Immature natural killer cell (primary cell): ENCODE measurements at regions not wholly inside any gene's neighbourhood (a gene's known extent, or its start where the extent isn't known, plus 50 kb on each side); places are given as distances from the start of the nearest gene placed in this dataset.
"Not testable (repeated sequence)": the region's sequence is repeated elsewhere in the genome, so short reads cannot be mapped to it uniquely, and the experiment has no call there.

Experiments
- DNase-seq, 3 donors: peaks; one replicate each; pipeline ENCODE4 v3.0.0; 2022; ENCODE audit warnings: mixed read lengths in 1 of 3
- H3K27ac Mint-ChIP-seq, 6 donors: one replicate each; pipeline ENCODE4 v1.8.0; 2020; ENCODE audit warnings: mixed read lengths in 6 of 6, mild to moderate bottlenecking in 5 of 6, inconsistent platforms in 4 of 6, moderate library complexity in 3 of 6
- H3K27me3 Mint-ChIP-seq, 3 donors: one replicate each; pipeline ENCODE4 v1.8.0; 2020 to 2021; ENCODE audit warnings: low read depth in 3 of 3, mild to moderate bottlenecking in 3 of 3, mixed read lengths in 3 of 3, moderate library complexity in 3 of 3, inconsistent platforms in 1 of 3
- H3K36me3 Mint-ChIP-seq, 3 donors: one replicate each; pipeline ENCODE4 v1.8.0; 2020; ENCODE audit warnings: mixed read lengths in 3 of 3, inconsistent platforms in 2 of 3, mild to moderate bottlenecking in 2 of 3
- H3K4me1 Mint-ChIP-seq, 2 donors: one replicate each; pipeline ENCODE4 v1.8.0; 2020; ENCODE audit warnings: inconsistent platforms in 2 of 2, mild to moderate bottlenecking in 2 of 2, mixed read lengths in 2 of 2, moderate library complexity in 1 of 2
- H3K4me3 Mint-ChIP-seq, 5 donors: one replicate each; pipeline ENCODE4 v1.8.0; 2020; ENCODE audit warnings: mild to moderate bottlenecking in 5 of 5, mixed read lengths in 5 of 5, inconsistent platforms in 3 of 5, moderate library complexity in 3 of 5
- H3K9me3 Mint-ChIP-seq, 6 donors: one replicate each; pipeline ENCODE4 v1.8.0; 2020; ENCODE audit warnings: mild to moderate bottlenecking in 6 of 6, mixed read lengths in 6 of 6, inconsistent platforms in 4 of 6, moderate library complexity in 3 of 6

- Mint-ChIP-seq H3K27ac (peak overlapping the region in 2 of 6 donors; percentile 18 to 28), H3K9me3 (no peaks in the 10 kb centered on the region), H3K27me3 (peaks cover 0 to 5% (median 5%) of the 10 kb centered on the region in 3 donors), H3K36me3 (no peaks in the 10 kb centered on the region), H3K4me3 (no peak overlapping the region), H3K4me1 (peaks cover 18 to 29% of the 10 kb centered on the region in 2 donors)
- no peak for DNase-seq
These were observed 294.8 kb downstream of the FOXO1 start for GRCh38 chr13:40371531-40372125.

GRCh38 chr13:40373608-40374007 lies 292.8 kb downstream of the FOXO1 start:
- H3K4me3 Mint-ChIP-seq, H3K36me3 Mint-ChIP-seq, H3K9me3 Mint-ChIP-seq, H3K27me3 Mint-ChIP-seq, DNase-seq: not testable (repeated sequence)
- H3K27ac Mint-ChIP-seq, result peak overlapping the region in 2 of 6 donors; percentile 14 to 25
- H3K4me1 Mint-ChIP-seq, result peaks cover 18 to 29% of the 10 kb centered on the region in 2 donors

GRCh38 chr13:40375489-40376171 lies 290.8 kb downstream of the FOXO1 start:
- peak overlapping the region in 1 of 6 donors; percentile 57 for H3K27ac Mint-ChIP-seq
- H3K4me3 Mint-ChIP-seq, result no peak overlapping the region
- peaks cover 0 to 11% (median 3%) of the 10 kb centered on the region in 3 donors for H3K27me3 Mint-ChIP-seq
- DNase-seq, result no peak
- no peaks in the 10 kb centered on the region for H3K9me3 Mint-ChIP-seq
- H3K36me3 Mint-ChIP-seq, result no peaks in the 10 kb centered on the region
- H3K4me1 Mint-ChIP-seq, result peaks cover 18 to 26% of the 10 kb centered on the region in 2 donors

- Mint-ChIP-seq H3K4me3 (no peak overlapping the region), H3K27ac (peak overlapping the region in 1 of 6 donors; percentile 57), H3K4me1 (peaks cover 15 to 18% of the 10 kb centered on the region in 2 donors), H3K9me3 (no peaks in the 10 kb centered on the region), H3K27me3 (peaks cover 0 to 10% (median 3%) of the 10 kb centered on the region in 3 donors), H3K36me3 (no peaks in the 10 kb centered on the region)
- no peak for DNase-seq
These were observed 290.1 kb downstream of the FOXO1 start for GRCh38 chr13:40376296-40376849.

GRCh38 chr13:40376867-40377535 lies 289.4 kb downstream of the FOXO1 start:
- peaks cover 13 to 14% of the 10 kb centered on the region in 2 donors for H3K4me1 Mint-ChIP-seq
- H3K9me3 Mint-ChIP-seq, result no peaks in the 10 kb centered on the region
- peaks cover 0 to 10% (median 3%) of the 10 kb centered on the region in 3 donors for H3K27me3 Mint-ChIP-seq
- H3K4me3 Mint-ChIP-seq, result no peak overlapping the region
- H3K27ac Mint-ChIP-seq, result no peak overlapping the region
- DNase-seq, result no peak
- no peaks in the 10 kb centered on the region for H3K36me3 Mint-ChIP-seq

GRCh38 chr13:40377783-40378182 lies 288.7 kb downstream of the FOXO1 start:
- no peak overlapping the region for H3K27ac Mint-ChIP-seq
- H3K36me3 Mint-ChIP-seq, result no peaks in the 10 kb centered on the region
- no peak for DNase-seq
- H3K4me3 Mint-ChIP-seq, result no peak overlapping the region
- H3K4me1 Mint-ChIP-seq, result peaks cover 13 to 14% of the 10 kb centered on the region in 2 donors
- H3K27me3 Mint-ChIP-seq, result peaks cover 0 to 10% (median 3%) of the 10 kb centered on the region in 3 donors
- no peaks in the 10 kb centered on the region for H3K9me3 Mint-ChIP-seq

- H3K27ac Mint-ChIP-seq, result no peak overlapping the region
These were observed 287.2 kb downstream of the FOXO1 start for GRCh38 chr13:40379196-40379595.

GRCh38 chr13:40379794-40380578 lies 286.5 kb downstream of the FOXO1 start:
- H3K27ac Mint-ChIP-seq, result no peak overlapping the region
- H3K4me1 Mint-ChIP-seq, result peaks cover 0 to 3% of the 10 kb centered on the region in 2 donors

More at GRCh38 chr13:40379196-40379595, 287.2 kb downstream of the FOXO1 start:
- Mint-ChIP-seq H3K4me3 (no peak overlapping the region), H3K9me3 (no peaks in the 10 kb centered on the region), H3K4me1 (peaks cover 0 to 3% of the 10 kb centered on the region in 2 donors), H3K36me3 (no peaks in the 10 kb centered on the region), H3K27me3 (peaks cover 0 to 8% (median 0%) of the 10 kb centered on the region in 3 donors)
- DNase-seq, result no peak

GRCh38 chr13:40381935-40382764 lies 284.3 kb downstream of the FOXO1 start:
- peaks cover 0 to 2% (median 0%) of the 10 kb centered on the region in 6 donors for H3K9me3 Mint-ChIP-seq
- H3K4me3 Mint-ChIP-seq, result no peak overlapping the region
- H3K4me1 Mint-ChIP-seq, result peaks cover 6 to 7% of the 10 kb centered on the region in 2 donors
- no peak overlapping the region for H3K27ac Mint-ChIP-seq
- no peaks in the 10 kb centered on the region for H3K36me3 Mint-ChIP-seq
- DNase-seq, result no peak
- H3K27me3 Mint-ChIP-seq, result peaks cover 2% of the 10 kb centered on the region in 3 donors

More at GRCh38 chr13:40379794-40380578, 286.5 kb downstream of the FOXO1 start:
- H3K9me3 Mint-ChIP-seq, result no peaks in the 10 kb centered on the region
- H3K4me3 Mint-ChIP-seq, result no peak overlapping the region
- H3K36me3 Mint-ChIP-seq, result no peaks in the 10 kb centered on the region
- peaks cover 0 to 8% (median 2%) of the 10 kb centered on the region in 3 donors for H3K27me3 Mint-ChIP-seq
- DNase-seq, result no peak

GRCh38 chr13:40383132-40383531 lies 283.3 kb downstream of the FOXO1 start:
- Mint-ChIP-seq H3K4me3 (no peak overlapping the region), H3K9me3 (peaks cover 0 to 2% (median 0%) of the 10 kb centered on the region in 6 donors), H3K36me3 (no peaks in the 10 kb centered on the region), H3K4me1 (peaks cover 16% of the 10 kb centered on the region in 2 donors), H3K27ac (no peak overlapping the region), H3K27me3 (peaks cover 2% of the 10 kb centered on the region in 3 donors)
- DNase-seq, result no peak

- Mint-ChIP-seq H3K9me3 (peaks cover 0 to 2% (median 0%) of the 10 kb centered on the region in 6 donors), H3K27ac (peak overlapping the region in 1 of 6 donors; percentile 67), H3K36me3 (no peaks in the 10 kb centered on the region), H3K27me3 (peaks cover 4 to 6% (median 6%) of the 10 kb centered on the region in 3 donors), H3K4me3 (no peak overlapping the region), H3K4me1 (peaks cover 22 to 23% of the 10 kb centered on the region in 2 donors)
- DNase-seq, result no peak
These were observed 282.6 kb downstream of the FOXO1 start for GRCh38 chr13:40383885-40384284.

GRCh38 chr13:40384976-40385857 lies 281.2 kb downstream of the FOXO1 start:
- Mint-ChIP-seq H3K27me3 (peaks cover 6 to 10% (median 6%) of the 10 kb centered on the region in 3 donors), H3K4me3 (no peak overlapping the region), H3K9me3 (peaks cover 0 to 2% (median 0%) of the 10 kb centered on the region in 6 donors), H3K4me1 (peaks cover 30 to 32% of the 10 kb centered on the region in 2 donors), H3K27ac (peak overlapping the region in 5 of 6 donors; percentile 9 to 99 (median 48)), H3K36me3 (no peaks in the 10 kb centered on the region)
- no peak for DNase-seq
